Right lobe of liver (tissue), 4 donors: ENCODE measurements at regions not wholly inside any gene's neighbourhood (a gene's known extent, or its start where the extent isn't known, plus 50 kb on each side); places are given as distances from the start of the nearest gene placed in this dataset.

ENCODE experiments used
- POLR2A ChIP-seq: fragments of 450-650 bp; IDR thresholded peaks from one replicate; pipeline ENCODE4 v1.6.1; 2017; ENCODE audit warnings: antibody characterized with exemption, mild to moderate bottlenecking
- TF ChIP-seq, protein P1 (sequence below), 4 donors: fragments of 200-600 bp in 3 of 4; fragments of 450-650 bp in 1 of 4; IDR thresholded peaks; one replicate each; pipeline versions ENCODE4 v1.5.1 to v1.8.0; 2016 to 2022; ENCODE audit warnings: antibody characterized with exemption in 4 of 4, mild to moderate bottlenecking in 2 of 4
- donor health status: DM: no; HTN: no; CAD: no.
- donor health status: DM: no; HTN: no; CAD: no.
- donor health status: DM: no; HTN: yes; CAD: no.

GRCh38 chr1:219752645-219753044, 139.7 kb upstream of the ZC3H11B start:
- TF ChIP-seq, protein P1, sequence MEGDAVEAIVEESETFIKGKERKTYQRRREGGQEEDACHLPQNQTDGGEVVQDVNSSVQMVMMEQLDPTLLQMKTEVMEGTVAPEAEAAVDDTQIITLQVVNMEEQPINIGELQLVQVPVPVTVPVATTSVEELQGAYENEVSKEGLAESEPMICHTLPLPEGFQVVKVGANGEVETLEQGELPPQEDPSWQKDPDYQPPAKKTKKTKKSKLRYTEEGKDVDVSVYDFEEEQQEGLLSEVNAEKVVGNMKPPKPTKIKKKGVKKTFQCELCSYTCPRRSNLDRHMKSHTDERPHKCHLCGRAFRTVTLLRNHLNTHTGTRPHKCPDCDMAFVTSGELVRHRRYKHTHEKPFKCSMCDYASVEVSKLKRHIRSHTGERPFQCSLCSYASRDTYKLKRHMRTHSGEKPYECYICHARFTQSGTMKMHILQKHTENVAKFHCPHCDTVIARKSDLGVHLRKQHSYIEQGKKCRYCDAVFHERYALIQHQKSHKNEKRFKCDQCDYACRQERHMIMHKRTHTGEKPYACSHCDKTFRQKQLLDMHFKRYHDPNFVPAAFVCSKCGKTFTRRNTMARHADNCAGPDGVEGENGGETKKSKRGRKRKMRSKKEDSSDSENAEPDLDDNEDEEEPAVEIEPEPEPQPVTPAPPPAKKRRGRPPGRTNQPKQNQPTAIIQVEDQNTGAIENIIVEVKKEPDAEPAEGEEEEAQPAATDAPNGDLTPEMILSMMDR (IDR thresholded peaks at IDR 0.05): no peak
- TF ChIP-seq POLR2A: no peak
